ENCODE measurements at regions not wholly inside any gene's neighbourhood (a gene's known extent, or its start where the extent isn't known, plus 50 kb on each side); places are given as distances from the start of the nearest gene placed in this dataset.

DNA sequence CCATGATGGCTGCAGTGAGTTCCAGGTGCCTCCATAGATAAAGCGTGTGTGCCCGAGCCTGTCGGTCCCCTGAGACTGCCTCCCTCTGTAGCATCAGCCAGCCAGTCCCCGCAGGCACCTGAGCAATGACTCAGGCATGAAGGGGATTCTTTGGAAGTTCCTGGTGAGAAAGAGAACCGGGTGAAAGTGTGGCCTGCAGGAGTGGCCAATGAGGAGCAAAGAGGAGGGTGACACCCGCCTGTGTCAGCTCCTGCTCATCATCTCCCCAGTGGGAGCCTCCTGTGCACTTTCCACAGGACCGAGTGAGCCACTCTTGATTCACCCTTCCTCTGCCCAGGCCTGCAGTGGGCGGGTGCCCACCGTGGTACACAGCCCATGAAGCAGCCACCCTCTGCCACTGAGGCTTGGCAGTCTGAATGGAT lies 71.2 kb upstream of the PTPN1 start:
- Histone ChIP-seq H3K9me3 (no peaks in the 10 kb centered on the region), H3K4me1 (peaks cover 0 to 6% (median 0%) of the 10 kb centered on the region in 3 donors), H3K36me3 (no peaks in the 10 kb centered on the region), H3K4me3 (no peak overlapping the region), H3K27ac (no peak overlapping the region), H3K27me3 (no peaks in the 10 kb centered on the region)
- WGBS, 2 donors, result 83 to 90% methylated on average over 9 of the region's 9 CpGs
- ATAC-seq, result no peak
- TF ChIP-seq, protein P1, sequence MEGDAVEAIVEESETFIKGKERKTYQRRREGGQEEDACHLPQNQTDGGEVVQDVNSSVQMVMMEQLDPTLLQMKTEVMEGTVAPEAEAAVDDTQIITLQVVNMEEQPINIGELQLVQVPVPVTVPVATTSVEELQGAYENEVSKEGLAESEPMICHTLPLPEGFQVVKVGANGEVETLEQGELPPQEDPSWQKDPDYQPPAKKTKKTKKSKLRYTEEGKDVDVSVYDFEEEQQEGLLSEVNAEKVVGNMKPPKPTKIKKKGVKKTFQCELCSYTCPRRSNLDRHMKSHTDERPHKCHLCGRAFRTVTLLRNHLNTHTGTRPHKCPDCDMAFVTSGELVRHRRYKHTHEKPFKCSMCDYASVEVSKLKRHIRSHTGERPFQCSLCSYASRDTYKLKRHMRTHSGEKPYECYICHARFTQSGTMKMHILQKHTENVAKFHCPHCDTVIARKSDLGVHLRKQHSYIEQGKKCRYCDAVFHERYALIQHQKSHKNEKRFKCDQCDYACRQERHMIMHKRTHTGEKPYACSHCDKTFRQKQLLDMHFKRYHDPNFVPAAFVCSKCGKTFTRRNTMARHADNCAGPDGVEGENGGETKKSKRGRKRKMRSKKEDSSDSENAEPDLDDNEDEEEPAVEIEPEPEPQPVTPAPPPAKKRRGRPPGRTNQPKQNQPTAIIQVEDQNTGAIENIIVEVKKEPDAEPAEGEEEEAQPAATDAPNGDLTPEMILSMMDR (IDR thresholded peaks at IDR 0.05), result no peak
- FAIRE-seq, result no peak
- no peak for DNase-seq
- intact Hi-C loops (cut with DNase I), result no loop called here

DNA sequence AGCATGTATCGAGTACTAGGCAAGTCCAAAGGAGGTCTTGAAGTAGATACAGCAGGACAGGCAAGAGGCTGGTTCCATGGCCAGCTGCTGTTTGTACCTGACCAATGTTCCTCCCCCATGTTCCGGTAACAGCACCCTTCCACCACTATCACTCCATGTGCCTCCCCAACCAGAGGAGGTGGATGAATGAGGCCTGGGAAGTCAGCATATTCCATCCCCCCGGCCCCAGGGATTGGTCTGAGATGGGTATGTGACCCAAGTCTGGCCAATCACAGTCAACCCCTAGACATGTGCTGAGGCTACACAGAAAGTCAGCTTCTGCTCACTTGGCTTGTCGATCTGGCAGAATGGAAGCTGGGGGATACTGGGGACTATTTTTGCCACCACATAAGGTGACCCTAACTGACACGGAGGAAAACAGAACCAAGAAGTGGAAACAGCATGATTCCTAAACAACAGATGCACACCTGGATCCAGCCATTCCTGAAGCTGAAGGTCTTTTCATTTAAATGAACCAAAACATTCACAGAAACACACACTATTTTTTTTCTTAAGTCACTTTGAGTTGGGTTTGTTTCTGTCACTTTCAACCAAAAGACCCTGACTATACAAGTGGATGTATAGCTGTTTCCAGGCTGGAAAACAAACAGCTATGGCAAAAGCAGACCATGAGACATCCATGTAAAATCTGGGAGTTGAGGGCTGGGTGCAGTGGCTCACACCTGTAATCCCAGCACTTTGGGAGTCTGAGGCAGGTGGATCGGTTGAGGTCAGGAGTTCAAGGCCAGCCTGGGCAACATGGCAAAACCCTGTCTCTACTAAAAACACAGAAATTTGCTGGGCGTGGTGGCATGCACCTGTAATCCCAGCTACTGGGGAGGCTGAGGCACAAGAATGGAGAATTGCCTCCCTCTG lies 70.4 kb upstream of the PTPN1 start:
- H3K27me3 ChIP-seq, result no peaks in the 10 kb centered on the region
- H3K4me3 ChIP-seq, result no peak overlapping the region
- ATAC-seq (no peak), FAIRE-seq (no peak), DNase-seq (no peak)
- 90 to 92% methylated on average over 7 of the region's 7 CpGs for WGBS, 2 donors
- H3K27ac ChIP-seq, result no peak overlapping the region
- H3K4me1 ChIP-seq, result peaks cover 0 to 6% (median 0%) of the 10 kb centered on the region in 3 donors
- TF ChIP-seq, protein P1 (IDR thresholded peaks at IDR 0.05), result no peak
- intact Hi-C loops (cut with DNase I), result no loop called here
- H3K9me3 ChIP-seq, result no peaks in the 10 kb centered on the region
- H3K36me3 ChIP-seq, result no peaks in the 10 kb centered on the region

DNA sequence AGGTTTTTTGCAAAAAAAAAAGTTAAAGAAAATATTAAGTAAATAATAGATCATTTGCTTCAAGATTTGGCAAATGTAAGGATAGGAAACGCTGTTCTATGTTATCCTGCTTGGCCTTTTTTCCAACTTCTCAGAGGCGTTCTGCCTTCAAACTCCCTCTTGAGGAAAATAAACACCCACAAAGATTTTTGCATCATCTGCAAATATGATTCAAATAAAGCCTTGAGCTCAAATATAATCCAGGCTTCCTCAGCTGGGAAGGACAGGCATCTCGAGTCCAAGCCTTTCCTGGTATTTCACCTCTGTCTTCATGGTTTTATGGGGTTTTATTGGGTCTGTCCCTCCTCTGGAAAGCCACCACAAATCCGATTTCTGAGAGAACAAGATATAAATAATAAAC lies 67.7 kb upstream of the PTPN1 start:
- Histone ChIP-seq H3K4me3 (no peak overlapping the region), H3K9me3 (no peaks in the 10 kb centered on the region), H3K27me3 (no peaks in the 10 kb centered on the region), H3K36me3 (no peaks in the 10 kb centered on the region), H3K27ac (no peak overlapping the region), H3K4me1 (peaks cover 0 to 14% (median 7%) of the 10 kb centered on the region in 3 donors)
- DNase-seq (no peak), ATAC-seq (no peak), FAIRE-seq (no peak)
- intact Hi-C loops (cut with DNase I), result no loop called here
- TF ChIP-seq, protein P1 (IDR thresholded peaks at IDR 0.05), result no peak
- 72 to 78% methylated on average over 4 of the region's 4 CpGs for WGBS, 2 donors

DNA sequence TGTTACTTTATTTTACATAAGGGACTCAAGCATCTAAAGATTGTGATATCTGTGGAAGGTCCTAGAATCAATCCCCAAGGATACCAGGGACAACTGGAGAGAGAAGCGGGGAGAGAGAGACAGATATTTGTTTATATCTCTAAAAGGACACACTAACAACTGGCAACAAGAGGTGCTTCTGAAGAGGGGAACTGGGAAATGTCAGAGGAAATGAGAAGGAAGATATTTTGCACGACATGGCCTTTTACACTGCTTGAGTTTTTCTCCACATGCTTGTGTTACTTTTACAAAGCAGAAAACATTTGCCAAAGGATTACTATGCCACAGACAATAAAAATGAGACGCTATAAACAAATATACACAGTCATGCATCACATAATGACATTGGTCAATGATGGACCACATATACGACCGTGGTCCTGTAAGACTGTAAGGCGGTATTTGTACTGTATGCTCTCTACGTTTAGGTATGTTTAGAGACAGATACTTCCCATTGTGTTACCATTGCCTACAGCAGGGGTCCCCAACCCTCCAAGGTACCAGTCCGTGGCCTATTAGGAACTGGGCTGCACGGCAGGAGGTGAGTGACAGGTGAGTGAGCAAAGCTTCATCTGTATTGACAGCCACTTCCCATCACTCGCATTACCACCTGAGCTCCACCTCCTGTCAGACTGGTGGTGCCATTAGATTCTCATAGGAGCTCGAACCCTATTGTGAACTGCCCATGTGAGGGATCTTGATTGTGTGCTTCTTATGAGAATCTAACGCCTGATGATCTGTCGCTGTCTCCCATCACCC lies 64.6 kb upstream of the PTPN1 start:
- Histone ChIP-seq H3K4me1 (peaks cover 0 to 14% (median 7%) of the 10 kb centered on the region in 3 donors), H3K36me3 (no peaks in the 10 kb centered on the region), H3K27ac (no peak overlapping the region), H3K27me3 (no peaks in the 10 kb centered on the region), H3K9me3 (no peaks in the 10 kb centered on the region), H3K4me3 (no peak overlapping the region)
- ATAC-seq (no peak), FAIRE-seq (no peak), DNase-seq (no peak)
- intact Hi-C loops (cut with DNase I), result no loop called here
- WGBS, 2 donors, result 87 to 89% methylated on average over 13 of the region's 13 CpGs
- TF ChIP-seq, protein P1 (IDR thresholded peaks at IDR 0.05), result no peak

Measured in pancreas (tissue), 10 donors.